ENCODE measurements at regions not wholly inside any gene's neighbourhood (a gene's known extent, or its start where the extent isn't known, plus 50 kb on each side); places are given as distances from the start of the nearest gene placed in this dataset.
"Not testable (repeated sequence)": the region's sequence is repeated elsewhere in the genome, so short reads cannot be mapped to it uniquely, and the experiment has no call there.

DNA sequence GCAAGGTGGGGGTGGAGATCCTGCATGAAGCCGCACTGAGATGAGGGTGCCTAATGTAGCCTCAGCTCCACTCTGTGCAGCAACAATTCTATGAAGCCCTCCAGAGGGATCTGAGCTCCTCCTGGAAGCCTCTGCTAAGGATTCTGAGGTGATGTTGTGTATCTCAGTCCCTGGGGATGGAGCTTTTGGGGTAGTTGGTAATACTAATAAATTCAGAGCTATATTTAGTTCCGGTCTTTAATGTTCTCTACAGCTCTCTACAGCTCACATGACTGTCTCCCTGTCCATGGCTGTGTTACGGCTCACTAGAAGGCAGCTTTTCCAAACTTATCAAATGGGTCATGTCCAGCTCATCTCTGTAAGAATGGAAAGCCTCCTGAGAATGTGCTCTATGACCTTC, 93.4 kb downstream of the ISX start:
- H3K4me2 ChIP-seq (replicated peaks; ENCODE audit: extremely low read depth, low read length, poor library complexity, severe bottlenecking), result no peak overlapping the region
- no peaks in the 10 kb centered on the region for H3K27me3 ChIP-seq (ENCODE audit: control insufficient read depth in 2 of 2, insufficient read depth in 2 of 2, low read length in 2 of 2)
- Mint-ChIP-seq H3K9me3 (peaks cover 2 to 7% (median 3%) of the 10 kb centered on the region in 7 donors), H3K27me3 (ENCODE audit: low read depth in 3 of 3) (peaks cover 6 to 14% (median 14%) of the 10 kb centered on the region in 3 donors), H3K4me3 (no peak overlapping the region), H3K36me3 (no peaks in the 10 kb centered on the region), H3K4me1 (no peaks in the 10 kb centered on the region), H3K27ac (no peak overlapping the region)
- no peak for TF ChIP-seq CTCF (IDR thresholded peaks at IDR 0.05)
- 100% methylated on average over 1 of the region's 3 CpGs for WGBS (ENCODE audit: insufficient coverage)
- H3K9me3 ChIP-seq (replicated peaks in 1 of 2; ENCODE audit: control insufficient read depth in 1 of 2, insufficient read depth in 1 of 2, low read length in 2 of 2), result no peaks in the 10 kb centered on the region
- no peaks in the 10 kb centered on the region for H3K36me3 ChIP-seq (replicated peaks in 1 of 2; ENCODE audit: control insufficient read depth in 1 of 2, insufficient read depth in 2 of 2, low read length in 2 of 2)
- H3K4me3 ChIP-seq (replicated peaks in 1 of 3; ENCODE audit: low read depth in 2 of 3, low read length in 3 of 3), result no peak overlapping the region
- intact Hi-C loops (cut with micrococcal nuclease), result no loop called here
- no peak overlapping the region for H3K9ac ChIP-seq (ENCODE audit: insufficient read depth, low read length, poor library complexity, severe bottlenecking)
- H3K4me1 ChIP-seq (ENCODE audit: control insufficient read depth in 1 of 2, insufficient read depth in 2 of 2, low read length in 2 of 2), result no peaks in the 10 kb centered on the region
- H4K20me1 ChIP-seq (ENCODE audit: insufficient read depth, low read length), result no peaks in the 10 kb centered on the region
- no peaks in the 10 kb centered on the region for H3K79me2 ChIP-seq (ENCODE audit: insufficient read depth, low read length)
- DNase-seq, result no peak
- H3K27ac ChIP-seq (ENCODE audit: low read depth in 1 of 2, low read length in 2 of 2), result no peak overlapping the region
- no peak overlapping the region for H2AFZ ChIP-seq (ENCODE audit: insufficient read depth, low read depth, low read length, poor library complexity, severe bottlenecking)

DNA sequence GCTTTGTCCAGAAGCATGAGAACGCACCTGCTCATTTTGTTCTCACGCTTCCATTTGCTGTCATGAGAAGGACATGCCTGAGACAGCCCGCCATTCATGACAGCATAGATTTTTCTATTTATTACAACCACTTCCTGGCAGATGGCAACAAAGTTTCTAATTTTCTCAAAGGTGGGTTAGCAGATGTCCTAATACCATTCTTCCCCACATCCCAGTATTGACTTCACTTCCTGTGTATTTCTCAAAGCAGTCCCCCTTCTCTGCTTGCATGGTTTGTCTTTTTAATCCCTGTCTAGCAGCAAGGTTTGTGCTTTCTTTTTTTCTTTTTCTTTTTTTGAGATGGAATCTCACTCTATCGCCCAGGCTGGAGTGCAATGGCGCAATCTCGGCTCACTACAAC, 94.3 kb downstream of the ISX start:
- H3K27me3 Mint-ChIP-seq (ENCODE audit: low read depth in 3 of 3), result peaks cover 4 to 11% (median 9%) of the 10 kb centered on the region in 3 donors

GRCh38 chr22:35165896-35166295, 91.4 kb upstream of the HMGXB4 start:
- H3K27ac Mint-ChIP-seq; H3K4me3 ChIP-seq (replicated peaks in 1 of 3; ENCODE audit: low read depth in 2 of 3, low read length in 3 of 3); H3K4me1 ChIP-seq (ENCODE audit: control insufficient read depth in 1 of 2, insufficient read depth in 2 of 2, low read length in 2 of 2); H3K36me3 Mint-ChIP-seq; intact Hi-C loops (cut with micrococcal nuclease); H3K4me1 Mint-ChIP-seq; H3K4me3 Mint-ChIP-seq; H3K9ac ChIP-seq (ENCODE audit: insufficient read depth, low read length, poor library complexity, severe bottlenecking); H3K9me3 ChIP-seq (replicated peaks in 1 of 2; ENCODE audit: control insufficient read depth in 1 of 2, insufficient read depth in 1 of 2, low read length in 2 of 2); H3K27me3 ChIP-seq (ENCODE audit: control insufficient read depth in 2 of 2, insufficient read depth in 2 of 2, low read length in 2 of 2); H2AFZ ChIP-seq (ENCODE audit: insufficient read depth, low read depth, low read length, poor library complexity, severe bottlenecking); H3K79me2 ChIP-seq (ENCODE audit: insufficient read depth, low read length); H3K36me3 ChIP-seq (replicated peaks in 1 of 2; ENCODE audit: control insufficient read depth in 1 of 2, insufficient read depth in 2 of 2, low read length in 2 of 2); H3K4me2 ChIP-seq (replicated peaks; ENCODE audit: extremely low read depth, low read length, poor library complexity, severe bottlenecking); DNase-seq; H4K20me1 ChIP-seq (ENCODE audit: insufficient read depth, low read length); H3K27ac ChIP-seq (ENCODE audit: low read depth in 1 of 2, low read length in 2 of 2): not testable (repeated sequence)
- Mint-ChIP-seq H3K27me3 (ENCODE audit: low read depth in 3 of 3) (peaks cover 4 to 12% (median 7%) of the 10 kb centered on the region in 3 donors), H3K9me3 (peaks cover 0 to 16% (median 3%) of the 10 kb centered on the region in 7 donors)
- WGBS (ENCODE audit: insufficient coverage), result 97% methylated on average over 5 of the region's 11 CpGs

More for the DNA sequence above, 94.3 kb downstream of the ISX start:
- Histone ChIP-seq H3K27me3 (ENCODE audit: control insufficient read depth in 2 of 2, insufficient read depth in 2 of 2, low read length in 2 of 2) (no peaks in the 10 kb centered on the region), H2AFZ (ENCODE audit: insufficient read depth, low read depth, low read length, poor library complexity, severe bottlenecking) (no peak overlapping the region), H3K4me2 (replicated peaks; ENCODE audit: extremely low read depth, low read length, poor library complexity, severe bottlenecking) (no peak overlapping the region), H3K4me1 (ENCODE audit: control insufficient read depth in 1 of 2, insufficient read depth in 2 of 2, low read length in 2 of 2) (no peaks in the 10 kb centered on the region), H4K20me1 (ENCODE audit: insufficient read depth, low read length) (no peaks in the 10 kb centered on the region), H3K79me2 (ENCODE audit: insufficient read depth, low read length) (no peaks in the 10 kb centered on the region), H3K4me3 (replicated peaks in 1 of 3; ENCODE audit: low read depth in 2 of 3, low read length in 3 of 3) (no peak overlapping the region), H3K36me3 (replicated peaks in 1 of 2; ENCODE audit: control insufficient read depth in 1 of 2, insufficient read depth in 2 of 2, low read length in 2 of 2) (no peaks in the 10 kb centered on the region), H3K27ac (ENCODE audit: low read depth in 1 of 2, low read length in 2 of 2) (no peak overlapping the region), H3K9me3 (replicated peaks in 1 of 2; ENCODE audit: control insufficient read depth in 1 of 2, insufficient read depth in 1 of 2, low read length in 2 of 2) (no peaks in the 10 kb centered on the region), H3K9ac (ENCODE audit: insufficient read depth, low read length, poor library complexity, severe bottlenecking) (no peak overlapping the region)
- Mint-ChIP-seq H3K4me3 (no peak overlapping the region), H3K4me1 (no peaks in the 10 kb centered on the region), H3K27ac (no peak overlapping the region), H3K9me3 (peaks cover 2 to 5% (median 3%) of the 10 kb centered on the region in 7 donors), H3K36me3 (no peaks in the 10 kb centered on the region)
- TF ChIP-seq CTCF (IDR thresholded peaks at IDR 0.05), result no peak
- intact Hi-C loops (cut with micrococcal nuclease), result no loop called here
- DNase-seq, result no peak
- 94% methylated on average over 2 of the region's 6 CpGs for whole genome bisulfite sequencing (ENCODE audit: insufficient coverage)
